ENCODE measurements at regions not wholly inside any gene's neighbourhood (a gene's known extent, or its start where the extent isn't known, plus 50 kb on each side); places are given as distances from the start of the nearest gene placed in this dataset.
"Not testable (repeated sequence)": the region's sequence is repeated elsewhere in the genome, so short reads cannot be mapped to it uniquely, and the experiment has no call there.

- H3K36me3 ChIP-seq (ENCODE audit: control insufficient read depth, insufficient read depth, low read length): no peaks in the 10 kb centered on the region
These were observed 57.6 kb upstream of the IGFBP5 start for GRCh38 chr2:216752855-216753505.

GRCh38 chr2:216750750-216751149 lies 55.4 kb upstream of the IGFBP5 start:
- H3K4me3 ChIP-seq (ENCODE audit: low read length); H3K27ac ChIP-seq (ENCODE audit: low read depth, low read length); H3K27me3 ChIP-seq (ENCODE audit: control insufficient read depth, insufficient read depth, low read length); H3K36me3 ChIP-seq (ENCODE audit: control insufficient read depth, insufficient read depth, low read length); H3K9ac ChIP-seq (ENCODE audit: low read length): not testable (repeated sequence)
- peaks cover 12% of the 10 kb centered on the region for H3K4me1 ChIP-seq (ENCODE audit: control insufficient read depth, insufficient read depth, low read length)

More at GRCh38 chr2:216752855-216753505, 57.6 kb upstream of the IGFBP5 start:
- H3K27ac ChIP-seq (ENCODE audit: low read depth, low read length): peak overlapping the region; percentile 36
- H3K9ac ChIP-seq (ENCODE audit: low read length): no peak overlapping the region
- peaks cover 33% of the 10 kb centered on the region for H3K4me1 ChIP-seq (ENCODE audit: control insufficient read depth, insufficient read depth, low read length)
- H3K27me3 ChIP-seq (ENCODE audit: control insufficient read depth, insufficient read depth, low read length): no peaks in the 10 kb centered on the region
- no peak overlapping the region for H3K4me3 ChIP-seq (ENCODE audit: low read length)

- not testable (repeated sequence) for H3K27ac ChIP-seq (ENCODE audit: low read depth, low read length); H3K36me3 ChIP-seq (ENCODE audit: control insufficient read depth, insufficient read depth, low read length); H3K27me3 ChIP-seq (ENCODE audit: control insufficient read depth, insufficient read depth, low read length); H3K4me3 ChIP-seq (ENCODE audit: low read length); H3K9ac ChIP-seq (ENCODE audit: low read length)
- peaks cover 13% of the 10 kb centered on the region for H3K4me1 ChIP-seq (ENCODE audit: control insufficient read depth, insufficient read depth, low read length)
These were observed 50.9 kb upstream of the IGFBP5 start for GRCh38 chr2:216746268-216746667.

GRCh38 chr2:216745453-216745852 lies 50.1 kb upstream of the IGFBP5 start:
- H3K4me1 ChIP-seq (ENCODE audit: control insufficient read depth, insufficient read depth, low read length): peaks cover 20% of the 10 kb centered on the region
- H3K27me3 ChIP-seq (ENCODE audit: control insufficient read depth, insufficient read depth, low read length): no peaks in the 10 kb centered on the region

More at GRCh38 chr2:216745453-216745852, 50.1 kb upstream of the IGFBP5 start:
- Histone ChIP-seq H3K4me3 (ENCODE audit: low read length) (no peak overlapping the region), H3K9ac (ENCODE audit: low read length) (no peak overlapping the region), H3K36me3 (ENCODE audit: control insufficient read depth, insufficient read depth, low read length) (no peaks in the 10 kb centered on the region), H3K27ac (ENCODE audit: low read depth, low read length) (no peak overlapping the region)

All from rectal smooth muscle tissue (tissue), 1 donor.